K562 (cell line): ENCODE measurements at regions not wholly inside any gene's neighbourhood (a gene's known extent, or its start where the extent isn't known, plus 50 kb on each side); places are given as distances from the start of the nearest gene placed in this dataset.
A peak's percentile ranks its signal among the peaks of the same experiment; 100 is the strongest.

Source experiments
- ATAC-seq: fragments of 200-7000 bp; cut with Tn5 transposase; 3 replicates; pipeline ENCODE4 v1.9.1; 2020; ENCODE audit warnings: moderate library complexity
- BruUV-seq: library from RNA; stranded (reverse); fragments of 400-500 nt; replicated peaks from 2 replicates; lab custom pipeline; 2021; lab: Mats Ljungman, UMichigan
- CTCF ChIA-PET: fragments of 300-600 bp; formaldehyde crosslinking; extraction: SDS; loops from one replicate; lab custom pipeline; 2021; ENCODE audit warnings: low intra/inter-chr PET ratio; lab: Yijun Ruan, JAX
- POLR2A ChIA-PET: fragments of 300-600, 350-650 bp; sonication (Branson Sonifier 250); formaldehyde crosslinking; extraction: SDS; loops from one replicate; lab custom pipeline; 2021; ENCODE audit warnings: antibody characterized with exemption, inconsistent platforms; lab: Yijun Ruan, JAX
- DNase-seq, 4 experiments: peaks; one replicate each; pipeline versions ENCODE4 v3.0.0 to v3.0.0-alpha.2; 2011 to 2018; ENCODE audit warnings: low spot score in 3 of 4, mixed read lengths in 3 of 4; ENCODE audit errors: extremely low read depth in 1 of 4
- FAIRE-seq: peaks from 2 replicates; lab custom pipeline; 2011; peaks lifted over from hg19 to GRCh38; lab: Jason Lieb, UNC
- H2AFZ ChIP-seq: 2 replicates; pipeline ENCODE4 v1.6.0; 2011; ENCODE audit warnings: low read depth, low read length, control low read depth, inconsistent platforms
- H3K27ac ChIP-seq: fragments of 200-600 bp; 3 replicates; pipeline ENCODE4 v1.8.0; 2011; ENCODE audit warnings: low read depth, mild to moderate bottlenecking, control low read depth, inconsistent platforms, low read length, moderate library complexity, mixed read lengths; ENCODE audit errors: extremely low read depth
- H3K27me3 ChIP-seq, 2 experiments: fragments of 300-600 bp in 1 of 2; 2 replicates in 1 of 2; 3 replicates in 1 of 2; pipeline versions ENCODE4 v1.6.0 to v1.8.0; 2011; ENCODE audit warnings: inconsistent platforms in 2 of 2, low read length in 2 of 2, mild to moderate bottlenecking in 1 of 2, mixed read lengths in 1 of 2, moderate library complexity in 1 of 2; ENCODE audit not compliant: control insufficient read depth in 2 of 2, insufficient read depth in 2 of 2
- H3K36me3 ChIP-seq: fragments of 300-600 bp; 3 replicates; pipeline ENCODE4 v1.8.0; 2011; ENCODE audit warnings: mild to moderate bottlenecking, low read length, inconsistent platforms; ENCODE audit not compliant: control insufficient read depth, insufficient read depth
- H3K4me1 ChIP-seq, 2 experiments: fragments of 200-600 bp in 1 of 2; replicated peaks in 1 of 2; 2 replicates in 1 of 2; 3 replicates in 1 of 2; pipeline versions ENCODE4 v1.5.1 to v1.8.0; 2011; ENCODE audit warnings: inconsistent platforms in 2 of 2, low read length in 2 of 2, mild to moderate bottlenecking in 1 of 2, mixed read lengths in 1 of 2, moderate library complexity in 1 of 2; ENCODE audit not compliant: control insufficient read depth in 2 of 2, insufficient read depth in 2 of 2
- H3K4me2 ChIP-seq: 2 replicates; pipeline ENCODE4 v1.6.1; 2011; ENCODE audit warnings: low read length, control low read depth, inconsistent platforms, mixed read lengths; ENCODE audit not compliant: insufficient read depth
- H3K4me3 ChIP-seq: fragments of 200-600 bp; sonication (generic), shearing (Covaris generic); 2 replicates; pipeline ENCODE4 v1.5.1; 2016; ENCODE audit warnings: control low read depth, inconsistent platforms
- H3K79me2 ChIP-seq: fragments of 200-600 bp; 3 replicates; pipeline ENCODE4 v1.8.0; 2011; ENCODE audit warnings: low read length, inconsistent platforms; ENCODE audit not compliant: control insufficient read depth, insufficient read depth
- H3K9ac ChIP-seq, 2 experiments: 2 replicates each; pipeline versions ENCODE4 v1.6.0 to v1.6.1; 2011; ENCODE audit warnings: low read depth in 2 of 2, low read length in 2 of 2, control low read depth in 1 of 2, inconsistent platforms in 1 of 2, mild to moderate bottlenecking in 1 of 2, mixed read lengths in 1 of 2; ENCODE audit not compliant: insufficient read depth in 1 of 2
- H3K9me1 ChIP-seq: one replicate; pipeline ENCODE4 v1.6.0; 2011; ENCODE audit warnings: inconsistent platforms, mild to moderate bottlenecking, low read length, moderate library complexity; ENCODE audit not compliant: control insufficient read depth, insufficient read depth
- H3K9me3 ChIP-seq: replicated peaks from 2 replicates; pipeline ENCODE4 v1.5.1; 2011; ENCODE audit warnings: low read depth, low read length, inconsistent platforms; ENCODE audit not compliant: control insufficient read depth, insufficient read depth
- H4K20me1 ChIP-seq: replicated peaks from 2 replicates; pipeline ENCODE4 v1.6.1; 2011; ENCODE audit warnings: low read length, inconsistent platforms, mixed read lengths; ENCODE audit not compliant: control insufficient read depth, insufficient read depth
- CTCF ChIP-seq, 3 experiments: IDR thresholded peaks in 2 of 3; conservative IDR thresholded peaks in 1 of 3; 2 replicates each; pipeline ENCODE4 v1.5.1; 2011 to 2012; ENCODE audit warnings: low read length in 3 of 3, mild to moderate bottlenecking in 3 of 3, control low read depth in 2 of 3, improper control_type of control experiment in 1 of 3, inconsistent platforms in 1 of 3, low read depth in 1 of 3, mixed read lengths in 1 of 3, moderate library complexity in 1 of 3; ENCODE audit not compliant: insufficient read depth in 2 of 3
- HBP1 ChIP-seq: fragments of 450-650 bp; formaldehyde crosslinking; IDR thresholded peaks from 2 replicates; pipeline ENCODE4 v1.4.0; 2022; ENCODE audit warnings: missing genetic modification characterization
- WGBS: fragments of 100-300 bp; shearing (Covaris generic); methylation state at CpG from one replicate; pipeline ENCODE4 v1.1.6; 2016; ENCODE audit warnings: low coverage, mixed read lengths; ENCODE audit not compliant: insufficient coverage; ENCODE audit errors: missing lambda C conversion rate; 5-methylcytosine and 5-hydroxymethylcytosine counted together
- in situ Hi-C: fragments of 300-500 bp; cut with MboI; formaldehyde crosslinking; loops from 4 replicates; pipeline ENCODE4 v1.15.0; 2018; ENCODE audit warnings: inconsistent platforms, mixed read lengths
- intact Hi-C: fragments of 100-400 bp; cut with micrococcal nuclease; formaldehyde crosslinking; loops from 2 replicates; pipeline ENCODE4 v1.14.2; 2022

GRCh38 chr12:33514893-33515292 lies 75.3 kb upstream of the SYT10 start:
- Histone ChIP-seq H3K36me3 (no peaks in the 10 kb centered on the region), H3K9ac (no peak overlapping the region), H3K27ac (no peak overlapping the region), H3K4me3 (no peak overlapping the region), H3K27me3 (no peaks in the 10 kb centered on the region), H4K20me1 (no peaks in the 10 kb centered on the region), H3K4me1 (no peaks in the 10 kb centered on the region), H3K9me3 (no peaks in the 10 kb centered on the region), H3K4me2 (no peak overlapping the region), H3K9me1 (no peaks in the 10 kb centered on the region), H3K79me2 (no peaks in the 10 kb centered on the region), H2AFZ (no peak overlapping the region)
- in situ Hi-C loops (no loop called here), intact Hi-C loops (no loop called here)
- FAIRE-seq, result no peak
- ChIA-PET POLR2A (no interaction called here), CTCF (no interaction called here)
- BruUV-seq, result no TSS peak
- no peak for DNase-seq
- peak in 1 of 3 experiments; percentile 1; a peak in 1 of 6 replicates for TF ChIP-seq CTCF (IDR thresholded peaks at IDR 0.05 in 2 of 3, conservative IDR thresholded peaks at IDR 0.05 in 1 of 3; ENCODE audit: insufficient read depth in 2 of 3, low read depth in 1 of 3, low read length in 3 of 3)
- TF ChIP-seq HBP1 (CRISPR knock-in tag), result no peak
- ATAC-seq, result no peak
- WGBS, result 94% methylated on average over 2 of the region's 2 CpGs
